Breast epithelium (tissue), 3 donors: ENCODE measurements at regions not wholly inside any gene's neighbourhood (a gene's known extent, or its start where the extent isn't known, plus 50 kb on each side); places are given as distances from the start of the nearest gene placed in this dataset.
"Not testable (repeated sequence)": the region's sequence is repeated elsewhere in the genome, so short reads cannot be mapped to it uniquely, and the experiment has no call there.

Source experiments
- CTCF ChIP-seq, 3 donors: fragments of 450-650 bp; IDR thresholded peaks; one replicate each; pipeline ENCODE4 v1.5.1; 2016 to 2017; ENCODE audit warnings: antibody characterized with exemption in 3 of 3, mild to moderate bottlenecking in 3 of 3, moderate library complexity in 3 of 3
- POLR2A ChIP-seq: fragments of 450-650 bp; IDR thresholded peaks from one replicate; pipeline ENCODE4 v1.6.1; 2016; ENCODE audit warnings: antibody characterized with exemption, mild to moderate bottlenecking, moderate library complexity
- POLR2AphosphoS5 ChIP-seq, 3 donors: sonication (generic); formaldehyde crosslinking; IDR thresholded peaks; one replicate each; pipeline ENCODE4 v1.6.1; 2017; ENCODE audit warnings: antibody characterized with exemption in 3 of 3

DNA sequence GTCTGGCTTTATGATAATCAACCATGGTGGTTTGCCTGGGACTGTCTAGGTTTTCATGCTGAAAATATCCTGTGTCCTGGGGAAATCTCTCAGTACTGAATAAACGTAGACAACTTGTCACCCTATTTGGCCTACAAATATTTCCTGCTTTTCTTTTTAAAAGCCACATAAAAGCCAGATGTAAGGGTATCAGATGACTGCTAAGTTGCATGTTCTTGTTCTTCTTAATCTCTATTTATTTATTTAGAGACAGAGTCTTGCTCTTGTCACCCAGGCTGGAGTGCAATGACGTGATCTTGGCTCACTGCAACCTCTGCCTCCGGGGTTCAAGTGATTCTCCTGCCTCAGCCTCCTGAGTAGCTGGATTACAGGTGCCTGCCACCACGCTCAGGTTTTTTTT lies 117.7 kb downstream of the DCK start:
- TF ChIP-seq POLR2A; POLR2AphosphoS5 (IDR thresholded peaks at IDR 0.05); CTCF (IDR thresholded peaks at IDR 0.05): not testable (repeated sequence)
